ENCODE measurements at regions not wholly inside any gene's neighbourhood (a gene's known extent, or its start where the extent isn't known, plus 50 kb on each side); places are given as distances from the start of the nearest gene placed in this dataset.

DNA sequence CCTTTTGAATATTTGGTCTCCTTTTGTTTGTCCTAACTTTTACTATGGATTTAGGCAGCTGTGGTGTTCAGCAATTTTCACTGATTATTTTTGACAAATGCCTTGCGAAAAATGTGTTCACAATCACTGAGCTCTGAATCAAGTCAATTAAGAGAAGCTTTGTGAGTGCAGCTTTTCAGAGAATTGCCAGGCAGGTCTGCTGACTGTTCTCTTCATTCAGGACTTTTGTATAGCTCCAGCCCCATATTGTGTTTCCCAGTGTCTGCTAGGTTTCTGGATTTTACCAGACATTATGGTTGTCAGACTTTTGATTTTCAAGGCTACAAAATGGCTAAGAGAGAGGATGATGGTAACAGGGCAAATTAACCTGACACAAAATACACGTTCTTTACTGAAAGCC is 1055.9 kb downstream of the CDH18 start:
- no peak overlapping the region for H3K4me3 ChIP-seq (ENCODE audit: low read length)
- H3K9me3 ChIP-seq (ENCODE audit: control insufficient read depth, low read depth, low read length) = no peaks in the 10 kb centered on the region
- no peaks in the 10 kb centered on the region for H3K4me1 ChIP-seq (ENCODE audit: control insufficient read depth, insufficient read depth, low read length)
- no CpG with 5 or more reads among the region's 2 CpGs for WGBS (ENCODE audit: insufficient coverage, low lambda C conversion rate)
- H3K27ac ChIP-seq (ENCODE audit: low read length) = no peak overlapping the region
- H3K27me3 ChIP-seq (ENCODE audit: control insufficient read depth, insufficient read depth, low read length) = no peaks in the 10 kb centered on the region
- H3K36me3 ChIP-seq (ENCODE audit: control insufficient read depth, insufficient read depth, low read length) = no peaks in the 10 kb centered on the region
- DNase-seq = no peak

DNA sequence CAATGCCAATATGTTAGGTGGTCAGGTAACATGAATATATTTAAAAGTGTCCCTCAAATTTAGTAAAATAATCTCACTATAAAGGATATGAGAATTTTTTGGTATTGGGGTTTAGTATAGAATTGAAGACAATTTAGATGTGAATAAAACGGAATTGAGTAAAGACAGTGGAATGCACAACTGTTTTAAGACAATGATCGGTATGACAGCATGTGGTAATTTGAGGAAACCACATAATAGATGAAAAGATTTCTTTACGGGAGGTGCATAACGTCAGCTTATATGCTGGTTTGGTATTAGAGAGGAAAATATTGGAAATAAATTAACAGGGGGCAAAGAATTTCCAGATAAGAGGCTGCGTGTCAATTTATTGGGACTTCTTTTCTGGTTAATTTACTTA is 1043.2 kb downstream of the CDH18 start:
- Histone ChIP-seq H3K27ac (ENCODE audit: low read length) (no peak overlapping the region), H3K4me3 (ENCODE audit: low read length) (no peak overlapping the region), H3K4me1 (ENCODE audit: control insufficient read depth, insufficient read depth, low read length) (no peaks in the 10 kb centered on the region), H3K27me3 (ENCODE audit: control insufficient read depth, insufficient read depth, low read length) (no peaks in the 10 kb centered on the region), H3K36me3 (ENCODE audit: control insufficient read depth, insufficient read depth, low read length) (no peaks in the 10 kb centered on the region), H3K9me3 (ENCODE audit: control insufficient read depth, low read depth, low read length) (peaks cover 4% of the 10 kb centered on the region)
- DNase-seq = no peak
- 68% methylated on average over 4 of the region's 5 CpGs for WGBS (ENCODE audit: insufficient coverage, low lambda C conversion rate)

DNA sequence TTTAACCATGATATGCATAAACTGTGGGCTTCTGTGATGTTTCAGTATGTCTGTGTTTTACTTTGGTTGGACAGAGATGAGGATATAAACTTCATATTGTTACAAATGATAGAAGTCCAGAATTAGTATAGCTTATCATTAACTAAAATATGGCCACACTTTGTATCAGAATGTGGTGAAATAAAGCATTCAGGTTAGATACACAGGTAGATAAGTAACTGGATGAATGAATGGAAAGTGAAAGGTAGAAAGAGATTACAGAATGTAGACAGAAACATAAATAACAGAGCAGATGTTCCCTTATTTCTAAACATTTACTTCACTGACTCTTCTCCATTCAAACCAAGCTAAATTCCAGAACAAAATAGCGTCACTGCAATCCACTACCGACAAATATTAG is 1033.8 kb downstream of the CDH18 start:
- Histone ChIP-seq H3K27me3 (ENCODE audit: control insufficient read depth, insufficient read depth, low read length) (no peaks in the 10 kb centered on the region), H3K9me3 (ENCODE audit: control insufficient read depth, low read depth, low read length) (no peaks in the 10 kb centered on the region), H3K4me1 (ENCODE audit: control insufficient read depth, insufficient read depth, low read length) (no peaks in the 10 kb centered on the region), H3K36me3 (ENCODE audit: control insufficient read depth, insufficient read depth, low read length) (no peaks in the 10 kb centered on the region), H3K4me3 (ENCODE audit: low read length) (no peak overlapping the region), H3K27ac (ENCODE audit: low read length) (no peak overlapping the region)
- no CpG with 5 or more reads among the region's 2 CpGs for WGBS (ENCODE audit: insufficient coverage, low lambda C conversion rate)
- DNase-seq = no peak

- no peaks in the 10 kb centered on the region for H3K9me3 ChIP-seq (ENCODE audit: control insufficient read depth, low read depth, low read length)
- no peaks in the 10 kb centered on the region for H3K36me3 ChIP-seq (ENCODE audit: control insufficient read depth, insufficient read depth, low read length)
- no peak overlapping the region for H3K27ac ChIP-seq (ENCODE audit: low read length)
- 100% methylated on average over 2 of the region's 4 CpGs for WGBS (ENCODE audit: insufficient coverage, low lambda C conversion rate)
- no peaks in the 10 kb centered on the region for H3K4me1 ChIP-seq (ENCODE audit: control insufficient read depth, insufficient read depth, low read length)
- H3K4me3 ChIP-seq (ENCODE audit: low read length) = no peak overlapping the region
- no peak for DNase-seq
- H3K27me3 ChIP-seq (ENCODE audit: control insufficient read depth, insufficient read depth, low read length) = no peaks in the 10 kb centered on the region
Measured at GRCh38 chr5:18959535-18959934, 1028.5 kb downstream of the CDH18 start.

GRCh38 chr5:18961234-18961633 is 1026.8 kb downstream of the CDH18 start:
- no peaks in the 10 kb centered on the region for H3K9me3 ChIP-seq (ENCODE audit: control insufficient read depth, low read depth, low read length)
- no peak overlapping the region for H3K27ac ChIP-seq (ENCODE audit: low read length)
- no peaks in the 10 kb centered on the region for H3K27me3 ChIP-seq (ENCODE audit: control insufficient read depth, insufficient read depth, low read length)
- WGBS (ENCODE audit: insufficient coverage, low lambda C conversion rate) = 92% methylated on average over 2 of the region's 3 CpGs
- no peak overlapping the region for H3K4me3 ChIP-seq (ENCODE audit: low read length)
- DNase-seq = no peak
- no peaks in the 10 kb centered on the region for H3K4me1 ChIP-seq (ENCODE audit: control insufficient read depth, insufficient read depth, low read length)
- H3K36me3 ChIP-seq (ENCODE audit: control insufficient read depth, insufficient read depth, low read length) = no peaks in the 10 kb centered on the region

DNA sequence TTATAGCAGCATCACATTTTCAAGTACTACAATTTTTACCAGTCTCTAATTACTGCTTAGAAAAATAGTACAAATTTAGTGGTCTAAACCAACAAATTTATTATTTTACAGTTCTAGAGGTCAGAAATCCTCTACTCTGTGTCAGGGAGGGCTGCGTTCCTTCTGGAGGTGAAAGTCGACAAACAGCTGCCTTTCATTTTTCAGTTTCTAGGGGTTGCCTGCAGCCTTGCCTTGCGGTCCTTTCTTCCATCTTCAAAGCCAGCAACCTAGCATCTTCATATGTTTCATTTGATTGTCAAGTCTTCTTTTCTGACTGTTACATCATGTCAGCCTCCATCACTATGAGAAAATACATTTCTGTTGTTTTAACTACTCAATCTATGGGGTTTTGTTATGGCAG is 1022.1 kb downstream of the CDH18 start:
- H3K27ac ChIP-seq (ENCODE audit: low read length) = no peak overlapping the region
- DNase-seq = no peak
- no peak overlapping the region for H3K4me3 ChIP-seq (ENCODE audit: low read length)
- 100% methylated on average over 3 of the region's 3 CpGs for WGBS (ENCODE audit: insufficient coverage, low lambda C conversion rate)
- no peaks in the 10 kb centered on the region for H3K4me1 ChIP-seq (ENCODE audit: control insufficient read depth, insufficient read depth, low read length)
- no peaks in the 10 kb centered on the region for H3K27me3 ChIP-seq (ENCODE audit: control insufficient read depth, insufficient read depth, low read length)
- no peaks in the 10 kb centered on the region for H3K36me3 ChIP-seq (ENCODE audit: control insufficient read depth, insufficient read depth, low read length)
- H3K9me3 ChIP-seq (ENCODE audit: control insufficient read depth, low read depth, low read length) = no peaks in the 10 kb centered on the region

DNA sequence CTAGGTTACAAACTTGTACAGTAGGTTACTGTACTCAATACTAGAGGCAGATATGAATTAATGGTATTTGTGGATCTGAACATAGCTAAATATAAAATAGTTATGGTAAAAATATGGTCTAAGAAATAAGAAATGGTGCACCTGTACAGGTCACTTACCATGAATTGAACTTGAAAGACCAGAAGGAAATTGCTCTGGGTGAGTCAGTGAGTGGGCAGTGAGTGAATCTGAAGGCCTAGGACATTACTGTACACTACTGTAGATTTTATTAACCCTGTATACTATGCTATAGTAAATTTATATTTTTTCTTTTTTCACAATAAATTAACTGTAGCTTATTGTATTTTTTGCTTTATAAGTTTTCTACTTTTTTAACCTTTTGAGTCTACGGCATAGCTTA is 1020.4 kb downstream of the CDH18 start:
- H3K27ac ChIP-seq (ENCODE audit: low read length) = no peak overlapping the region
- WGBS (ENCODE audit: insufficient coverage, low lambda C conversion rate) = 100% methylated on average over 1 of the region's 1 CpG
- no peaks in the 10 kb centered on the region for H3K36me3 ChIP-seq (ENCODE audit: control insufficient read depth, insufficient read depth, low read length)
- H3K4me1 ChIP-seq (ENCODE audit: control insufficient read depth, insufficient read depth, low read length) = no peaks in the 10 kb centered on the region
- no peaks in the 10 kb centered on the region for H3K9me3 ChIP-seq (ENCODE audit: control insufficient read depth, low read depth, low read length)
- no peaks in the 10 kb centered on the region for H3K27me3 ChIP-seq (ENCODE audit: control insufficient read depth, insufficient read depth, low read length)
- no peak overlapping the region for H3K4me3 ChIP-seq (ENCODE audit: low read length)
- no peak for DNase-seq

DNA sequence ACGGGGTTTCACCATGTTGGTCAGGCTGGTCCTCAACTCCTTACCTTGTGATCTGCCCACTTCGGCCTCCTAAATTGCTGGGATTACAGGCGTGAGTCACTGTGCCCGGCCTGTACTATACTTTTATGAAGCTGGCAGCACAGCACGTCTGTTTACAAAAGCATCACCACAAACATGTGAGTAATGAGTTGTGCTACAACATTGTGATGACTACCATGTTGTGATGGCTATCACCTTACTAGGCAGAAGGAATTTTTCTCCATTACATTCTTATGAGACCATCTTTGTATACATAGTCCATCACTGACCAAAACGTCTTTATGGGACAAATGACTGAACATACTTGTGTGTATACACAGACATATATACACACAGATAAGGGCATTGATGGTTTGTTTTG is 1019.0 kb downstream of the CDH18 start:
- no peaks in the 10 kb centered on the region for H3K4me1 ChIP-seq (ENCODE audit: control insufficient read depth, insufficient read depth, low read length)
- H3K4me3 ChIP-seq (ENCODE audit: low read length) = no peak overlapping the region
- no peaks in the 10 kb centered on the region for H3K9me3 ChIP-seq (ENCODE audit: control insufficient read depth, low read depth, low read length)
- no CpG with 5 or more reads among the region's 6 CpGs for WGBS (ENCODE audit: insufficient coverage, low lambda C conversion rate)
- no peak for DNase-seq
- no peaks in the 10 kb centered on the region for H3K36me3 ChIP-seq (ENCODE audit: control insufficient read depth, insufficient read depth, low read length)
- H3K27ac ChIP-seq (ENCODE audit: low read length) = no peak overlapping the region
- H3K27me3 ChIP-seq (ENCODE audit: control insufficient read depth, insufficient read depth, low read length) = no peaks in the 10 kb centered on the region

DNA sequence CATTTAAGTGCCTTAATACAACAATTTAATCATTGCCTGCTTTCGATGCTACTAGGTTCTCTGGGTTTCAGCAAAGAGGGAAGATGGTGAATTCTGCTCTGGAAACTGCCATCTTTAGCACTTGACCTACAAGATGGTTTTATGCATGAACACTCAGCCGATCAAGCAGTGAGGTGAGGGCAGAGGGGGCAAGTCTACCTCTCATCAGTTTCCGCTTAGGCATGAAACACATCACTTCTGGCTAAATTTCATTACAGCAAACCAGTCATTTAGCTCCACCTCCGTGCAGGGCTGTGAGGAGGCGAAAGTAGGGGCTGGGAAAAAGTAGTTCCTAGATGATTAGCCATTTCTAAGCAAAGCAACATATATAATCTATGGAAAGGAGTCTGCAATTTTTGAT is 1018.0 kb downstream of the CDH18 start:
- Histone ChIP-seq H3K4me3 (ENCODE audit: low read length) (no peak overlapping the region), H3K4me1 (ENCODE audit: control insufficient read depth, insufficient read depth, low read length) (no peaks in the 10 kb centered on the region), H3K9me3 (ENCODE audit: control insufficient read depth, low read depth, low read length) (no peaks in the 10 kb centered on the region), H3K27ac (ENCODE audit: low read length) (no peak overlapping the region), H3K36me3 (ENCODE audit: control insufficient read depth, insufficient read depth, low read length) (no peaks in the 10 kb centered on the region), H3K27me3 (ENCODE audit: control insufficient read depth, insufficient read depth, low read length) (no peaks in the 10 kb centered on the region)
- WGBS (ENCODE audit: insufficient coverage, low lambda C conversion rate) = no CpG with 5 or more reads among the region's 5 CpGs
- no peak for DNase-seq

GRCh38 chr5:18972177-18972576 is 1015.8 kb downstream of the CDH18 start:
- H3K9me3 ChIP-seq (ENCODE audit: control insufficient read depth, low read depth, low read length) = no peaks in the 10 kb centered on the region
- no peaks in the 10 kb centered on the region for H3K4me1 ChIP-seq (ENCODE audit: control insufficient read depth, insufficient read depth, low read length)
- 43% methylated on average over 2 of the region's 3 CpGs for WGBS (ENCODE audit: insufficient coverage, low lambda C conversion rate)
- no peak overlapping the region for H3K27ac ChIP-seq (ENCODE audit: low read length)
- no peak for DNase-seq
- H3K27me3 ChIP-seq (ENCODE audit: control insufficient read depth, insufficient read depth, low read length) = no peaks in the 10 kb centered on the region
- H3K4me3 ChIP-seq (ENCODE audit: low read length) = no peak overlapping the region
- H3K36me3 ChIP-seq (ENCODE audit: control insufficient read depth, insufficient read depth, low read length) = no peaks in the 10 kb centered on the region

DNA sequence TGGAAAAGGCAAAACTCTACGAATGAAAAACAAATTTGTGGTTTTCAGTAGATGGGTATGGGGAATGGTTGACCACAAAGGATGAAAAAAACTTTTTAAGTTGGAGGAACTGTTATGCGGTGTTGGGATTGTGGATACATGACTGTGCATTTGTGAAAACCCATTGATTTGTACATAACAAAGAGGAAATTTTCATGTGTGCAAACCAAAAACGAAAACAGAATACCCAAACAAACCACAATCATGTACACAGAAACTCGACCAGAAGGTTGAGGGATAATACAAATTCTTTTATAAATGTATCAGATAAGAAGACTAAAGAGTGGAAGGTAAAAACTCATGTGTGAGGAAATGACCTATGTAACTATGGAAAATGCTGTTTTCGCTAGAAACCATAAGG is 1012.4 kb downstream of the CDH18 start:
- H3K27ac ChIP-seq (ENCODE audit: low read length) = no peak overlapping the region
- H3K36me3 ChIP-seq (ENCODE audit: control insufficient read depth, insufficient read depth, low read length) = no peaks in the 10 kb centered on the region
- 89% methylated on average over 2 of the region's 5 CpGs for WGBS (ENCODE audit: insufficient coverage, low lambda C conversion rate)
- DNase-seq = no peak
- no peak overlapping the region for H3K4me3 ChIP-seq (ENCODE audit: low read length)
- H3K9me3 ChIP-seq (ENCODE audit: control insufficient read depth, low read depth, low read length) = no peaks in the 10 kb centered on the region
- H3K27me3 ChIP-seq (ENCODE audit: control insufficient read depth, insufficient read depth, low read length) = no peaks in the 10 kb centered on the region
- no peaks in the 10 kb centered on the region for H3K4me1 ChIP-seq (ENCODE audit: control insufficient read depth, insufficient read depth, low read length)
